Temporal lobe (tissue), 1 donor: ENCODE measurements at regions not wholly inside any gene's neighbourhood (a gene's known extent, or its start where the extent isn't known, plus 50 kb on each side); places are given as distances from the start of the nearest gene placed in this dataset. TPM values are rescaled to one million over a fixed set of nuclear protein-coding genes. Genes with fewer than 3 reads are reported as not detected.

Source experiments
- small RNA-seq: library from RNA; depleted of rRNA; stranded (forward); fragments of <200 nt; gene quantifications from one replicate; pipeline ENCODE3, GENCODE V24; 2014; ENCODE audit warnings: low replicate concordance

Small RNA genes in the stretch of these regions (small RNA-seq; reads per million reads assigned to genes)
- gene AP002963.1 (not detected), gene RNA5SP350 (not detected)
